Activated T-cell treated with anti-CD3 and anti-CD28 coated beads for 1 hour (primary cell): ENCODE measurements at regions not wholly inside any gene's neighbourhood (a gene's known extent, or its start where the extent isn't known, plus 50 kb on each side); places are given as distances from the start of the nearest gene placed in this dataset.

ENCODE experiments used
- DNase-seq: peaks from one replicate; pipeline ENCODE4 v3.0.0-alpha.2; 2020; ENCODE audit warnings: low read depth

DNA sequence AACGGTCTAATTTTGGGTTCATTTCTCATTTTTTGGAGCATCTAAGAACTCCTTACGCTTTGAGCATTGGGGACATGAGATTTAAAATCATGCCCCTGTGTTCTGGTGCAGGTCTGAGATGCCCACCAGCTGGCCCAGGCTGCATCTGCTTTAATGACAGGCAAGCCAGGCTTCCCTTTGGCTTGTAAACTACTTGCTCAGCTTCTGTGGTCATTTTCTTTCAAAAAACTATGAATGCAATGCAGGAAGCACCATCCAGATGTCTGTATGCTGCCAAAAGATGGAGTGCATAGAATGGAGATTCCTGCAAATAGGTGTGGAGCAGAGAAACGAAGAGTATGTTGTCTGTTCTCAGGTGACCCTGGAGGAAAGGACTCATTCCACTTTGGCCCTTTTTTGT, 399.9 kb upstream of the ADAMTSL1 start:
- DNase-seq = no peak

DNA sequence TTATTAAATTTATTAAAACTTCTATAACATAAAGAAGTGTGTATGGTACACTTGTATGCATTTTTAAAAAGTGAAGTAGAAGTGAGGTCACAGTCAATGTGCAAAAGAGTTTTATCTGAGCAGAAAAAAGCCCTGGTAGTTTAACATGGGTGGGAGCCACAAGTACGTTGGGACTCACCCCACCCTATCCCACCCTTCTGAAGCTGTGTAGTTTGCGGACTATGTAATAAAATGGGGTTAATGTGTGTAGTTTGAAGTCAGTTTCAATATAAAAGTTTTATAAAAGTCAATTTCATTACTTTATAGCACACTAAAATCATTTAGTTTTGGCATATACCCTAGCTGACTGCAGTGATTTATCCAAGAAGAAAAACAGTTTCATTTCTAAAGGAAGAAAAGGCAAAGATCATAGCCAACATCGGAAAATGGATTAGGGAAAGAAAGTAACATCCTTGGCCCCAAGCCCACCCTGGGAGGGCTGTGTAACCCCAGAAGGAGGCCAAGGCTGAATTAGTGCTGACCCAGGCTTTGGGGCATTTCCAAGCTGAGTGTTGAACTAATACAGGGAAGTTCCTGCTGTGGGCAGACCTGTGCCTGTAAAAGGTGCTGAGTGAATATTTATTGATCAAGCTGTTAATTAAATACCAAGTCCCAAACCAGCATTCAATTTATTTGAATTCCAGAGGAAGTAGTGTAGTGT, 398.6 kb upstream of the ADAMTSL1 start:
- no peak for DNase-seq

DNA sequence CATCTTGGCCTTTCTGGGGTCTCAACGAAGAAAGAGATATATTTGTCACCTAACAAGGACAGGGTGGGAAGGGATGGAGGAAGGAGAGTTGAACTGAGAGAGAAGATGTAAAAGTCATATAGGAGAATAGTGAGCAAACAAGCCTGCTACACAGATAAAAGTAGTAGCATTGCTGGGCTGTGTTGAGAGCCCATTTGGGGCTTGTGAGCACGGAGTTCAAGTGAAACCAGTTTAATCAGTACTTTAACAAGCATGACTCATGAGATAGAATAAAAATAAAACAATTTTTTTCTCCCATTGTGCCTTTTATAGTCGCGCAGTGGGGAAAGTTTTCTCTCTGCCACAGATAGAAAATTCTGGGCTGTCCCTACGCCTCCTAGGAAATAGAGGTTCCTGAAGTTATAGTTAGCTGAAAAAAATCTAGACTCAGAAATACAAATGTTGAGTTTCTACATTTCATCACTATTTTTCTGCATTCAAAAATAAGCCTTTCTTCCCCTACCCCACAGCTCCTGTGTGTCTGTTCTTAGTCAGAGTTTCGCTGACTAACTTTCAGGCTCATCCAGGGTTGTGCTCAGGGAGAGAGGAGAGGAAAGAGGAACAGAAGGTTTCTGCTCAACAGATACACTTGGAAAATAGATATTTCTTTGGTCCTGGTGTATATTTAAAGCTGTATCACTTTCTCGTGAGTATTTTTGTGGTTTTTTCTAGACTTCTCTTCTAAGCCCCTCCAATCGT, 395.8 kb upstream of the ADAMTSL1 start:
- no peak for DNase-seq

DNA sequence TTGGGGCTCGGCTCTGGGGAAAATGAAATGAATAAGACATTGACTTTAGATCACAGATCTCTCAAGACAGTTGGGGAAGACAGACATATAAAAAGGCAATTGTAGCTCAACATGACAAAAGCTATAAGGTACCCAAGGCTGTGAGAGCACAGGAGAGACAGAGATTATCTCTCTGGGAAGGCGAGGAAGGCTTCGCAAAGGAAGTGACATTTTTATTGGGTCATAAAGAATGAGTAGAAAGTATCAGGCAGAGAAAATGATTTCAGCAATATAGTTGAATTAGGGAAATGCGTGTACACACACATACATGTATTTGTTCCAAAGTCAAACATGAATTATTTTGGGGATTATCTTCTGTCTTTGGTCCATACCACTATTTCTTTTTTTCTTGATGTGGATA, 381.8 kb upstream of the ADAMTSL1 start:
- DNase-seq = no peak

DNA sequence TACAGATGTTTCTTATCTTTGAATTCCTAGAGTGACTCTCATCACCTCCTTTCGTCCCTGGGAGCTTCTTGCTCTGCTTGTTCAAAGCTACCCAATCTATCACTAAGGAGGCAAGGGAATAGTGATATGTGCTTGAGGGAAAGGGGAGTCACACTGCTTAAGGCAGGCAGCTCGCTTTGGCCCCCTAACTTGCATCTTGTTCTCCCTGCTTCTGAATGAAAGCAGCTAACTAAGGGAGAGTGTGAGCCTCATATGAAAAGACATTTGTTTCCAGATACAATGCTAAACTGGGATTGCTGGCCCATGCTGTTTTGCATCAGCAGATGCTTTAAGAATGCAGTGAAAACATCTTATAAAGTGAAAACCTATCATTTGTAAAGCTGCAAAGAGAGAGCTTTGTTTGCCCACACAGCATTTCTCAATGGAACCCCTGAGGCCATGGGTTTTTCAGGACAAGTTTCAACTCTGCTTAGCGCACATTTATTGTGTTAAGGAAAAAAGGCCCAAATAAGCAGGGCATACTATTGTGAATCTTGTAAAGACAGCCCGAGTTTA, 367.9 kb upstream of the ADAMTSL1 start:
- no peak for DNase-seq

DNA sequence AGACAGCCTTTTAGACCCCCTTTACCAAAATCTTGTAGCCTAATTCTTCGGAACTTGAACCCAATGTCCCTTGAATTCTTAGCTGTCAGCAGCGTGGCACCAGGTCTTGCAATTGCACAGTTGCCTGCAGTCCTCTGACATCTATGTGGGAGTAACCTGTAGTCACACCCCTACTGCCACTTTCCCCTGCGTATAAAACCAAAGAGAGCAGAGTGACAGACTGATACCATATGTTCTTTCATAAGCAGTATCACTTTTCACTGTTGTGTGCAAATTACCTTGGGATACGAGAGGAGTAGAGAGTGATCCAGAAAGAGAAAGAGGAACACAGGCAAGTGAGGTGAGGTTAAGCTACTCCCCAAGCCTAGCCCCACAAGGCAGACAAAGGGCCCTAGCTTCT, 364.3 kb upstream of the ADAMTSL1 start:
- DNase-seq = no peak

DNA sequence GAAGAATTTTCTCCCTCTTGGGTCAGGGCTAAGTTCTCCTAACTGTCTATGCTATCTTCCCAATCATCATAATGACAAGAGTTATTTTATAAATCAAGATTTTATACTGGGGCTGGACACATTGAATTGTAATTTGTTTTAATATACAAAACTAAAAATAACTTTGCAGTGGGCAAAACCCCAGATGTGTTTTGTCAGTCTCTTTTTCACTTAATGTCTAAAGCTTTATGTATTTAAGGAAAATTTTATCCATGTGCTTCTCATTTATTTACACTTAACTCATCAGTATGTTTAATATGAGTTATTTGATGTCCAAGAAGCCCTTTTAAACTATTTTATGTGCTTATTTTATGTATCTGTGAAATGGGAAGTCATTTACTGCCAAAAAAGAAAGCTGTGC, 362.8 kb upstream of the ADAMTSL1 start:
- DNase-seq = no peak

DNA sequence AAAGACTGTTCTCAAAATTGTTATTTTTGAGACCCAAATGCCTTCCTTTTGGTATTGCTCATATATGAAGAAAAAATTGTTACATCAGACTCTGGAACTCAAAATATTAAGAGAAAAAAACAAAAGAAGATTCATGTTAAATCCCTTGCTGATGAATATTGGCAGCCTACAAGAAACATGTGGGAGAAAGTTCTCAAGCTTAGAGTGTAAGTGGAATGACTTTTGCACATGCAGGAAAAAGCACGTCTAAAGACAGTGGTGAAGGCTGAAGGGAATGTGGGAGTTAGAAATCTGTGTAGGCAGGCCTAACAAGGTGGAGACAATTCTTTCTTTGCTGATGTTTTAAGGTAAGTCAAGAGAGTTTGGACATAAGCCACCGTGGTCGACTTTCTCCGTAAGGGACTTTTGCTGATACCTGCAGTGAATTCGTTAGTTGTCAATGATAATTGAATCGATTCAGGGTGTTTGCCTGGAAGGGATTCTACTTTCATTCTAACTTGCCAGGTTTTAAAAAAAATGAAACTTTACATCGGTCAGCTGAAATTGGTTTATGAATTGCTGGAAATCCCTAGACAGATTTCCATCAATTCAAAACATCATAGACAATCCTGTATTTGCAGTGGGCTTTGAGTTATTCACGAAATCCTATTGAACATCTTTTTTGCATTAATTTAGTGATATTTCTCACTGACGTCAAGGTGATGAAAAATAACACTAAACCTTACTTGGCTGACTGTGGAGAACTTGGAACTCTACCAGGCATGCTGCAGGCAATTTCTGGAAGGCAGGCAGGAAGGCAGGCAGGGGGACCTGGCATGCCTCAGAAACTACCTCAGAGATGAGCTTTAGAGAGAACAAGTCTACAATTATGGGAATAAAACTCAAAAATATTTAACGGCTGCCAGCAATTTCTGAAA, 359.1 kb upstream of the ADAMTSL1 start:
- DNase-seq = no peak

DNA sequence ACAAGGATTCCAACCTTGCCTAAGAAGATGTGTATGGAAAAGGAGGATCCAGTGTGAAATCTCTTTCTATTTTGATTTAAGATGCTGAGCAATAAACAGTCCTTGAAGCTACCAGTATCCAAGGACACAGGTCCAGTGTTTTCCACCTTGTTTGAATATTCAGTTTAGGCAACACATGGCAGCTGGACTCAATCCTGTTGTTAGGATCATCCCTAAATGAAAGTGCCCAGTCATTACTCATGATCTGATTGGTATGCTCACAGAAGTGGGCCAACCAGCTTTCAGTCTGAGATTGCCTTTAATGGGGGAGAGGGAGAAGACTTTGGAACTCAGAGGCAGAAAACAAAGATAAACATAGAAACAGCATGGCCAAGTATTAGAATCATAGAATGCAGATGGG, 355.7 kb upstream of the ADAMTSL1 start:
- DNase-seq = no peak

DNA sequence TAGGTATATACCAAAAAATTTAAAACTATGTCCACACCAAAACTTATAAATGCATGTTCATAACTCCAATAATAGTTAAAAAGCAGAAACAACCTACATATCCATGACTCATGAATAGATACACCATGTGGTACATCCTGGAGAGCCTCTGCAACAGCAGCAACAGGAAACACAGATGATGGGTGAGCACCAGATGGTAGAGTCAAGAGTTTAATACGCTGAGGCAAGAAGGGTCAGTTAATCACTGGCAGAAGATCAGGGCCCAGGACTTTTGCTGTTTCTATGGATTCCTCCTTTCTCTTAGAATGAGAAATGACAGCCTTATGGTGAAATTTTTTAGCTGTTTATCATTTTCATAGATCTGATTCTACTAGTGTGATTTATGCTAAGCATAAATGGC, 351.8 kb upstream of the ADAMTSL1 start:
- DNase-seq = no peak

DNA sequence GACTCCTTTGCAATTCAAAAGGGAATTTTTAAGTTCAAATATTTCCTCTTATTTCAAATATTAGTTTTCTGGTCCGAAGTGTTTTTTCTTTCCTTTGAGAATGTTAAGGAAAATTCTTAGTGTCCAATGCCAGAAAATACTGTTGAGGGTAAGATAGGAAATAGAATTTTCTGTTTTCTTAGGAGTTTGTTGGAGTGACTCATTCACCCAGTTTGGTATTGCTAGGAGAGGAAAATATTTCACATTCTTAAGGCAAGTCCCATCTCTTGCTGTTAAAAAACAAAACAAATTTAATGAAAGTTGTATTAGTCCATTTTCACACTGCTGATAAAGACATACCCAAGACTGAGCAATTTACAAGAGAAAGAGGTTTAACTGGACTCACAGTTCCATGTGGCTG, 349.2 kb upstream of the ADAMTSL1 start:
- no peak for DNase-seq

DNA sequence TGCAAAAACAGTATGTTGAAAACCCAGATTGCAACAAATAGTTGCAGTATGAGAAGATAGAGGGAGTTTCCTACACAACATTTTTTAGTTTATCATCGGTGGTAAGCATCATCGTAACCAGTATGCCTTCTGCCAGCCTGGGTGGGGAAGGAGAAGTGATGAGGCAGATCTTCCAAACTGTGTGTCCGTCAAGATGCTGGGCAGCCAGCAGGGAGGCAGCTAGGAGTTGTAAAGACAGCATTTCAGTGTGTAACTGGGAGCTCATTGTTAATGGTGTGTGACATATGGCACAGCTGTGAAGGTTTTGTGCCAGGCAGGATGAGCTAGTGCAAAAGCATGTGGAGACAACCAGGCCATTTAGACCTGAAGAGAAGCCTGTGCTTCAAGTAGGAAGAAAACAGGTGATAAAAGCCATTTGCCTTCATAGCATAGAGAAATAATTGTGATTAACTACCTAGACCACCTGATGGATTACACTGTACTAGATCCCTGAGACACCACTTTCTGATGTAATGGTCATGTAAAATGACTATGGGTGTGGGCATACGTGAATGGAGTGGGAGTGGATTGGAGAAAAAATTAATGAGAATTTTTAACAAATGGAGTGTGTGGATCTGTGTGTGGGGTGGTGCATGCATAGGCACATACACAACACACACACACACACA, 347.0 kb upstream of the ADAMTSL1 start:
- no peak for DNase-seq

DNA sequence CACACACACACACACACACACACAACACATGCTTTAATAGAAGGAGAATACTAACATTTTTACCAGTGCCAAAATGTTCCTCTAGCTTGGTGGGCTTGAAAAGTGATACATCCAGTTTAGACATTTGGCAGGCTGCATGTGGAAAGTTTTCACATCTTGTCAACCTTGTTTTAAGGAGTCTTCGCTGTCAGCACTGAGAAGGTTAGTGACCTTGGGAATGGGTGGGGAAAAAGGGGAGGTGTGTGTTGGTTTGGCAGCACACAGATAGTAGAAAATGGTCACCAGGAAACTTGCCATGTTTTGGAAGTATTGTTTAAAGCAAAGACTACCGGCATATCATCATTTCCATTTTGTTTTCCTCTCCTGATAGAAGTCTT, 346.5 kb upstream of the ADAMTSL1 start:
- no peak for DNase-seq

DNA sequence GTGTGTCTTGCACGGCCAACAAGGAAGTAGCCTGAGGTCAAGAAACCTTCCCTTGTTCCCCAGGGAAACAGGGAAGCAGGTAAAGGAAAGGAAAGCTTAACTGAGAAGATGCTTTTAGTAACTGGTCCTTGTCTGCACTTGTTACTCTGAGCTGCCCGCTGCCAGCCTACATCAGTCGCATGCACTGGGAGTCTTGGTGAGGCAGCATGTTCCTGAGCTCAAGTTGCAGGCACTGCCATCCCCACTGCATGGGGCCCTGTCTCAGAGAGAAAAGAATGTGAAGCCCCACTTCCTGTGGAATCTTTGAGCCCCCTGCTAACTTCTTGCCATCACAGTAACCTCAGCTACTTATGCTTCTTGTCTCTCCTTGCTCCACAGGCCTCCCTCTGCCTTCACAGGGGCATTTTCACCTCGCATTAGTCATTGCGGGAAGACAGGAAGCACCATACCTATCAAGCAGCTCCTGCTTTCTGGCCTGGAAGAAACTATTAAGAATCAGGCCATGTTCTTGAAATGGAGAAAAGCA, 344.1 kb upstream of the ADAMTSL1 start:
- DNase-seq = no peak

DNA sequence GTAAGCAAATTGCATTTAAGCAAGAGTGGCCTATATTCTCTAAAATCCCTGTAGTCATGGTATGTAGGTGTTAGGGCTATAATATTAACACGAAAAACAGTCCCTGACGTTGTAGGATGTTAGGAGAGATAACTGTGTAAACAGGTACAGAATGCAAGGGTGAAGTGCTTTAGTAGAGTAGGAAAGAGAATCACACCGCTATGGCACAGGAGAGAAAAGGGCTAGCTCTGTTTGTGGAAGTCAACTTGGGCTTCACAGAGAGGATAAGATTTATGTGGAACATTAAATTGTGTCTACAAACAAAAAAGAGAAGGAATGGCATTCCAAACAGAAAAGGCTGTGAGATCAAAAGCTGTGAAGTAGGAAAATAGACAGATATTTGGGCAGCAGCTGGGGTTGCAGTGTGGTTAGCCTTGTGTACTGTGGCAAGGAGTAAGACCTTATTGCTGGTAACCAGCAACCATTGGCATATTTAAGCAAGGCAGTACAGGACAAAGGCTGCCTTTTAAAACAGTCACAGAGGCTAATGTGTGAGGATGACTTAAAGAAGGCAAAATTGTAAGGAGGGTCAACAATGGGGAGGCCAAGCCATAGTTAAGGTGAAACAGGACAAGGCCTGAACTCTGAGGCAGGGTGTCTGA, 337.5 kb upstream of the ADAMTSL1 start:
- DNase-seq = no peak

DNA sequence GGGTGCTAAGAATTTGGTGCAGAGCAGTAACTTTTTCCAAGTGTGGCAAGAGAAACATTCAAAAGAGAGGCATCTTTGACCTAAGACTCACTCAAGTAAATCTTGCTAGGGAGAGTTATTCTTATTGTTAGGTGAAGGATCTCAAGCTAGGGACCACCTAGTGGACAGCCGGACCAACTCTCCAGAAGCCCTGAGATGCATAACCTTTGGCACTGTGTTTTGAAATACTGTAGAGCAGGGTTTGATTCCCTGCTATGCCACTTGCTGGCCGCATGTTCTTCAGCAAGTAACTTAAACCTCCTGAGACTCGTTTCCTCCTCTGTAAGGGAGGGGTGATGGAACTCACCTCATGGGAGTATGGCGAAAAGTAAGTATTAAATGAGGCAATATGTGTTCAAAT, 336.1 kb upstream of the ADAMTSL1 start:
- DNase-seq = no peak

DNA sequence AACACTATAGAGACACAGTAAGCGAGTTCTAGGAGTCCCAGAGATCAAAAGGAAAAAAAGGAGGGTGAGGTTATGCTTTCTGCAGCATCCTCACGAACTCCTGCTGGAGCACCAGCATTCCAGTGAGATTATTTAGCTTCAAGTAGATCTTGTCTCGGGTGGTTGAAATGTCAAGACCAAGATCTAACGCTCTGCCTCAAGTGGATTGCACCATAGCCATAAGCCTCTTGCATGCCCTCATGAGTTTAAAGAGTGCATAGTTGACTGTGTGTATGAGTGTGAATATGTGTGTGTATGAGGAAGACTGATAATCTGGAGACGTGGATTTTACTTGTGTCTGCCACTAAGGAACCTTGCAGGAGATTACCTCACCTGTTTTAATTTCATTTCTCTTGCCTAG, 335.3 kb upstream of the ADAMTSL1 start:
- no peak for DNase-seq

DNA sequence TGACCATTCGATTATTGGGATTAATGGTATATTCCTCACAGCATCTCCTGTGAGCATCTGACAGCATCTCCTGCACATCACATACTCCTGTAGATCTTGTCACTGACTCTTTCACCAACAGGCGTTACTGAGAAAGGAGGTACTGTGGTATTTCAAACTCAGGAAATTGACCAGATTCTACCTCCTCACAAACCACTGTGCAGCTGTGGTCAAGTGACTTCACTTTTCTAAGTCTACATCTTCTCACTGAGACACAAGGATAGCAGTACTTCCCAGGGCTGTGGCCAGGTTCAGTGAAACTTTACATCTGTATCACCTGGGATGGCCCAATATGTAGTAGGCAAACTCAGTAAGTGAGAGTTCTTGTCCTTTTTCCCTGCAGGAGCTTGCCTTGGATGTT, 332.3 kb upstream of the ADAMTSL1 start:
- DNase-seq = no peak

DNA sequence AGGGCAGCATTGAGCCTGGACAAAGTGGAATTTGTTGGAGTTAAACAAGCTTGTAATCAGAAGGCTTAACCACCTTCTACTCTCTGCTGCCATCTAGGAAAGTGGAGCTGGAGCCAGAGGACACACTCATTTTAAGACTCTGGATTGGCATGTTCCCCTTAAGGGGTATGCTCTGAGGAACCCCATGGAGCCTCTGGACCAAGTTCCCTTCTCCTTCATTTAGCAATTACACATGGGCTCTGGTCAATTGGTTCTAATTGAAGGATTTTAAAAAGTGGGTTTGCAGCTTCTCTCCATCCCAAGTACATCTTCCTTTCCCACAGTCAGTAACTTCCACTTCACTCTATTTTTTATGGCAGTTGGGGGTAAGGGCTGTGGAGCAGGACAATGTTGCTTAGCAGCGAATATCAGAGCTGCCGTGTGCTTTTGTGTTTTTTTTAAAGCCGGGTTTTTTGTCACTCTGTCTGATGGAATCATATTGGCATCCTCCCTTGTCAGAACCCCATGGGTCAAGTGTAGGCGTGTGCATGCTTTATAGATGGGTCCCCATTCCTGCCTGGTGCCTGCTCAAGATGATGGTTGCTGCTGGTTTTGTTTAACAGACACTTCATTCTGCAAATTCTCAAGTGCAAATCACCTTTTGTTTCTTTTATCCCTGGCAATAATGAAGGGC, 330.7 kb upstream of the ADAMTSL1 start:
- DNase-seq = no peak

DNA sequence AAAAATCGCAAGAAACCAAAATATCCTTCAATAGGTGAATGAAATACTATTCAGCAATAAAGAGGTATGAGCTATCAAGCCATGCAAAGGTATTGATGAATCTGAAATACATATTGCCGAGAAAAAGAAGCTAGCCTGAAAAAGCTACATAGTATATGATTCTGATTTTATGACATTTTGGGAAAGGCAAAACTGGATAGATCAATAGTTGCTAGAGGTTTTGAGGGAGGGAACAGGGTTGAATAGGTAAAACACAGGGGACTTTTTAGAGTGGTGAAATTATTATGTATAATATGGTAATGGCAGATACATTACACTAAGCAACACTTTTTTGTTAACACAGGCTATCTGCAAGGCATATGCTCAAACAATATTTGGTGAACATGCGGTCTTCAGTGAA, 327.6 kb upstream of the ADAMTSL1 start:
- DNase-seq = no peak
